A673 (cell line): ENCODE measurements at regions not wholly inside any gene's neighbourhood (a gene's known extent, or its start where the extent isn't known, plus 50 kb on each side); places are given as distances from the start of the nearest gene placed in this dataset.

Experiments
- CTCF ChIP-seq: fragments of 300-800, 200-600 bp; sonication (generic); conservative IDR thresholded peaks from 2 replicates; pipeline ENCODE4 v1.5.1; 2017; ENCODE audit warnings: low read depth, mild to moderate bottlenecking, antibody characterized with exemption, low read length, moderate library complexity, mixed read lengths
- EZH2 ChIP-seq: fragments of 200-600 bp; sonication (generic); IDR thresholded peaks from 2 replicates; pipeline ENCODE4 v1.6.1; 2017; ENCODE audit warnings: borderline replicate concordance, low read depth, mild to moderate bottlenecking, mixed read lengths, antibody characterized with exemption, low read length; ENCODE audit not compliant: poor library complexity, severe bottlenecking

GRCh38 chr20:4554346-4554745, 131.9 kb upstream of the PRNP start:
- TF ChIP-seq EZH2 (no peak), CTCF (no peak)
